PC-9 (cell line): ENCODE measurements at regions not wholly inside any gene's neighbourhood (a gene's known extent, or its start where the extent isn't known, plus 50 kb on each side); places are given as distances from the start of the nearest gene placed in this dataset.

ENCODE experiments used
- BruUV-seq: library from RNA; stranded (reverse); fragments of 400-500 nt; replicated peaks from 2 replicates; lab custom pipeline; 2021; lab: Mats Ljungman, UMichigan
- CTCF ChIA-PET: fragments of 300-600 bp; sonication (Branson Sonifier 250); formaldehyde crosslinking; loops from one replicate; lab custom pipeline; 2022; ENCODE audit warnings: antibody characterized with exemption; lab: Charles Lee
- POLR2A ChIA-PET: fragments of 300-600 bp; sonication (Branson Sonifier 250); formaldehyde crosslinking; loops from one replicate; lab custom pipeline; 2022; ENCODE audit warnings: antibody characterized with exemption; ENCODE audit not compliant: unreplicated experiment; lab: Charles Lee
- DNase-seq, 2 experiments: peaks; one replicate each; pipeline versions ENCODE4 v3.0.0 to v3.0.0-alpha.2; 2015 to 2022; ENCODE audit warnings: mixed read lengths in 1 of 2
- H2AFZ ChIP-seq: fragments of 200-600 bp; sonication (generic); 2 replicates; pipeline ENCODE4 v1.8.1; 2017; ENCODE audit warnings: antibody characterized with exemption
- H3F3A ChIP-seq: fragments of 200-600 bp; sonication (generic); 2 replicates; pipeline ENCODE4 v1.8.1; 2017; ENCODE audit warnings: antibody characterized with exemption, mild to moderate bottlenecking, low read depth; ENCODE audit not compliant: insufficient read depth
- H3K27ac ChIP-seq: fragments of 200-600 bp; sonication (generic); 2 replicates; pipeline ENCODE4 v1.6.1; 2016; ENCODE audit warnings: mixed run types
- H3K27me3 ChIP-seq: fragments of 200-600 bp; sonication (generic); 2 replicates; pipeline ENCODE4 v1.6.1; 2016; ENCODE audit warnings: low read depth, mixed run types; ENCODE audit not compliant: insufficient read depth
- H3K36me3 ChIP-seq: fragments of 200-600 bp; sonication (generic); 2 replicates; pipeline ENCODE4 v1.6.1; 2016; ENCODE audit warnings: low read depth, mixed run types
- H3K4me1 ChIP-seq: fragments of 200-600 bp; sonication (generic); replicated peaks from 2 replicates; pipeline ENCODE4 v1.6.1; 2016; ENCODE audit warnings: mixed run types; ENCODE audit not compliant: insufficient read depth
- H3K4me2 ChIP-seq: fragments of 200-600 bp; sonication (generic); 2 replicates; pipeline ENCODE4 v1.6.1; 2017; ENCODE audit warnings: mixed run types
- H3K4me3 ChIP-seq: fragments of 200-600 bp; sonication (generic); 2 replicates; pipeline ENCODE4 v1.6.1; 2016; ENCODE audit warnings: mixed run types
- H3K79me2 ChIP-seq: fragments of 200-600 bp; sonication (generic); 2 replicates; pipeline ENCODE4 v1.6.1; 2017; ENCODE audit warnings: low read depth, mixed run types
- H3K9me2 ChIP-seq: fragments of 200-600 bp; sonication (generic); 2 replicates; pipeline ENCODE4 v1.8.1; 2017; ENCODE audit warnings: mild to moderate bottlenecking; ENCODE audit not compliant: insufficient read depth
- H3K9me3 ChIP-seq: fragments of 200-600 bp; sonication (generic); 2 replicates; pipeline ENCODE4 v1.8.1; 2016; ENCODE audit warnings: low read depth; ENCODE audit not compliant: insufficient read depth
- H4K20me1 ChIP-seq: fragments of 200-600 bp; sonication (generic); 2 replicates; pipeline ENCODE4 v1.8.1; 2017; ENCODE audit not compliant: insufficient read depth
- EZH2 ChIP-seq: fragments of 200-600 bp; sonication (generic); IDR thresholded peaks from 2 replicates; pipeline ENCODE4 v1.8.0; 2017; ENCODE audit warnings: antibody characterized with exemption, low read depth
- intact Hi-C: fragments of 100-400 bp; cut with micrococcal nuclease; formaldehyde crosslinking; loops from one replicate; pipeline ENCODE4 v1.10.0; 2022; ENCODE audit not compliant: unreplicated experiment
- TF ChIP-seq, protein P1 (sequence below): fragments of 200-600 bp; sonication (generic); conservative IDR thresholded peaks from 2 replicates; pipeline ENCODE4 v1.6.1; 2017; ENCODE audit warnings: mixed run types, antibody characterized with exemption, mild to moderate bottlenecking, moderate library complexity

DNA sequence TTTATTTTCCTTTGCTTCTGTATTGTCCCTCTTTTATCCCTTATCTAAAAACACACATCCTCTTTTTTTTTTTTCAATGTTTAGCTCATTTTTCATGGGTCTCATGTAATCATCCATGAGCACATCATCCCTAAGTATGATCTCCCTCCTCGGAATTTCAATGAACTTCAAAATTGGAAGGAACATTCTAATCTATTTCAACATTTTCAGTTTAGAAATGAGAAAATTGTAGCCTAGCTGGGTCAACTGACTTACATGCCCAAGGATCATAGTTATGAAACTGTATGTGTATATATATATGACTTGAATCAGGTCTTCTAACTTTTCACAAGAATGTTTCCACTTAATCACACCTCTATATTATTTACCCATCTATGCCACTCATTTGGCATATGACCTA lies 77.7 kb downstream of the TUSC1 start:
- CTCF ChIA-PET: no interaction called here
- Histone ChIP-seq H2AFZ (no peak overlapping the region), H3K4me2 (no peak overlapping the region), H3F3A (peaks cover 7% of the 10 kb centered on the region; the same call in 1 of the 2 replicates), H3K36me3 (no peaks in the 10 kb centered on the region), H3K4me1 (peaks cover 22% of the 10 kb centered on the region), H3K4me3 (no peak overlapping the region), H3K27ac (no peak overlapping the region), H3K9me3 (no peaks in the 10 kb centered on the region), H3K79me2 (no peaks in the 10 kb centered on the region), H3K9me2 (no peaks in the 10 kb centered on the region), H4K20me1 (no peaks in the 10 kb centered on the region), H3K27me3 (no peaks in the 10 kb centered on the region)
- POLR2A ChIA-PET: no interaction called here
- no TSS peak for BruUV-seq
- TF ChIP-seq, protein P1, sequence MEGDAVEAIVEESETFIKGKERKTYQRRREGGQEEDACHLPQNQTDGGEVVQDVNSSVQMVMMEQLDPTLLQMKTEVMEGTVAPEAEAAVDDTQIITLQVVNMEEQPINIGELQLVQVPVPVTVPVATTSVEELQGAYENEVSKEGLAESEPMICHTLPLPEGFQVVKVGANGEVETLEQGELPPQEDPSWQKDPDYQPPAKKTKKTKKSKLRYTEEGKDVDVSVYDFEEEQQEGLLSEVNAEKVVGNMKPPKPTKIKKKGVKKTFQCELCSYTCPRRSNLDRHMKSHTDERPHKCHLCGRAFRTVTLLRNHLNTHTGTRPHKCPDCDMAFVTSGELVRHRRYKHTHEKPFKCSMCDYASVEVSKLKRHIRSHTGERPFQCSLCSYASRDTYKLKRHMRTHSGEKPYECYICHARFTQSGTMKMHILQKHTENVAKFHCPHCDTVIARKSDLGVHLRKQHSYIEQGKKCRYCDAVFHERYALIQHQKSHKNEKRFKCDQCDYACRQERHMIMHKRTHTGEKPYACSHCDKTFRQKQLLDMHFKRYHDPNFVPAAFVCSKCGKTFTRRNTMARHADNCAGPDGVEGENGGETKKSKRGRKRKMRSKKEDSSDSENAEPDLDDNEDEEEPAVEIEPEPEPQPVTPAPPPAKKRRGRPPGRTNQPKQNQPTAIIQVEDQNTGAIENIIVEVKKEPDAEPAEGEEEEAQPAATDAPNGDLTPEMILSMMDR: no peak
- no peak for TF ChIP-seq EZH2
- no peak for DNase-seq
- intact Hi-C loops: no loop called here

DNA sequence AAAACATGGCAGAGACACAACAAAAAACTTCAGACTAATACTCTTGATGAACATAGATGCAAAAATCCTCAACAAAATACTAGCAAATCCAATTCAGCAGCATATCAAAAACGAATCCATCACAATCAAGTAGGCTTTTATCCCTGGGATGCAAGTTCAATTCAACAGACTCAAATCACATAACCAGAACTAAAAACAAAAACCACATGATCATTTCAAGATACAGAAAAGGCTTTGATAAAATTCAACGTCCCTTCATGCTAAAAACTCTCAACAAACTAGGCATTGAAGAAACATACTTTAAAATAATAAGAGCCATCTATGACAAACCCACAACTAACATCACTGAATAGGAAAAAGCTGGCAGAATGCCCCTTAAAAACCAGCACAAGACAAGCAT lies 93.6 kb downstream of the TUSC1 start:
- intact Hi-C loops: no loop called here
- Histone ChIP-seq H3K9me3 (no peaks in the 10 kb centered on the region), H2AFZ (no peak overlapping the region), H3K79me2 (no peaks in the 10 kb centered on the region), H3K27me3 (no peaks in the 10 kb centered on the region), H3K4me3 (no peak overlapping the region), H3K27ac (no peak overlapping the region), H3F3A (no peaks in the 10 kb centered on the region), H3K4me1 (no peaks in the 10 kb centered on the region), H3K4me2 (no peak overlapping the region), H3K9me2 (no peaks in the 10 kb centered on the region), H3K36me3 (no peaks in the 10 kb centered on the region), H4K20me1 (no peaks in the 10 kb centered on the region)
- CTCF ChIA-PET: no interaction called here
- no peak for TF ChIP-seq EZH2
- TF ChIP-seq, protein P1: no peak
- POLR2A ChIA-PET: no interaction called here
- no peak for DNase-seq
- no TSS peak for BruUV-seq

DNA sequence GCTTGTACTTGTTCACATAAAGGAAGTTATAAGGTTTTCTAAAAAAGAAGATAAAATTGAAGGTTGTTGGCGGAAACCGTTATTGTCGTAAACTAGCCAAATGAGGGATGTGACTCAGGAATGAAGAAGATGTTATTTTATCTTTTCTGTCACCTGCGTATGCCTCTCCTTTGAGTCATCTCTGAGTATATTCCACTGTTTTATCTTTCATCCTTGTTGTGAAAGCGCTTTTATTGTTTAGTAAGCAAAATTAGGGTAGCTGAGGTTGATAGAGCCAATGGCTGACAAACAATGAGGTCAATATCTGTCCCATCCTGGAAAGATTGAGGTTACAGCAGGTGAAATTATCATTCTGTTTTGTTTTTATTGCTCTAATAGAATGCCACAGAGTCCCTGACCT lies 105.0 kb downstream of the TUSC1 start:
- intact Hi-C loops: no loop called here
- H3F3A ChIP-seq: no peaks in the 10 kb centered on the region
- H4K20me1 ChIP-seq: no peaks in the 10 kb centered on the region
- TF ChIP-seq, protein P1: no peak
- TF ChIP-seq EZH2: no peak
- no peak overlapping the region for H2AFZ ChIP-seq
- no peaks in the 10 kb centered on the region for H3K27me3 ChIP-seq
- H3K4me3 ChIP-seq: no peak overlapping the region
- no peaks in the 10 kb centered on the region for H3K79me2 ChIP-seq
- no peaks in the 10 kb centered on the region for H3K4me1 ChIP-seq
- no peaks in the 10 kb centered on the region for H3K9me2 ChIP-seq
- no peaks in the 10 kb centered on the region for H3K36me3 ChIP-seq
- no peak overlapping the region for H3K27ac ChIP-seq
- no peak for DNase-seq
- no peak overlapping the region for H3K4me2 ChIP-seq
- ChIA-PET CTCF (no interaction called here), POLR2A (no interaction called here)
- no peaks in the 10 kb centered on the region for H3K9me3 ChIP-seq
- no TSS peak for BruUV-seq
